ENCODE measurements at regions not wholly inside any gene's neighbourhood (a gene's known extent, or its start where the extent isn't known, plus 50 kb on each side); places are given as distances from the start of the nearest gene placed in this dataset.

GRCh38 chr17:79279320-79279719 is 204.7 kb downstream of the ENGASE start:
- no peaks in the 10 kb centered on the region for H3K9me3 Mint-ChIP-seq
- H3K27me3 Mint-ChIP-seq (ENCODE audit: low read depth): peaks cover 5% of the 10 kb centered on the region
- no peak overlapping the region for H3K27ac Mint-ChIP-seq
- H3K4me1 Mint-ChIP-seq (ENCODE audit: low read depth): no peaks in the 10 kb centered on the region
- no peak overlapping the region for H3K4me3 Mint-ChIP-seq
- H3K36me3 Mint-ChIP-seq (ENCODE audit: low read depth): no peaks in the 10 kb centered on the region

DNA sequence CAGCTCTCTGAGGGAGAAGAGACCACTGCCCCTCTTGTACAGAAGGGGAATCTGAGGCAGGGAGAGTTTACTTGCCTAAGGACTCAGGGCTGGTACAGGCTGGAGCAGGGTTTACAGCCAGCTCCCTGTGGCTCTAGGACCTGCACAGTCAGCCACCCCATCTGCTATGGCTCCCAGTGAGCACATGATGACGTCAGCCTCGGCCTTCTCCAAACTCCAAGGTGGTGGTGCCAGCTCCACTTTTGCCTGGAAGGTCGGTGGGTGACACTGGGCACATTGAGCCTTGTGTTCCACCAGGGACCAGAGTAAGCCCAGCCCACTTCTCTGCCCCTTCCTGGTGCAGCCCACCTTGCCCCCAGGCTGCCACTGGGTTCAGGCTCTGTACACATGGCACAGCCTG is 202.2 kb downstream of the ENGASE start:
- H3K27ac Mint-ChIP-seq: no peak overlapping the region
- H3K27me3 Mint-ChIP-seq (ENCODE audit: low read depth): peaks cover 2% of the 10 kb centered on the region
- H3K4me3 Mint-ChIP-seq: no peak overlapping the region
- H3K4me1 Mint-ChIP-seq (ENCODE audit: low read depth): no peaks in the 10 kb centered on the region
- H3K9me3 Mint-ChIP-seq: no peaks in the 10 kb centered on the region
- H3K36me3 Mint-ChIP-seq (ENCODE audit: low read depth): no peaks in the 10 kb centered on the region

DNA sequence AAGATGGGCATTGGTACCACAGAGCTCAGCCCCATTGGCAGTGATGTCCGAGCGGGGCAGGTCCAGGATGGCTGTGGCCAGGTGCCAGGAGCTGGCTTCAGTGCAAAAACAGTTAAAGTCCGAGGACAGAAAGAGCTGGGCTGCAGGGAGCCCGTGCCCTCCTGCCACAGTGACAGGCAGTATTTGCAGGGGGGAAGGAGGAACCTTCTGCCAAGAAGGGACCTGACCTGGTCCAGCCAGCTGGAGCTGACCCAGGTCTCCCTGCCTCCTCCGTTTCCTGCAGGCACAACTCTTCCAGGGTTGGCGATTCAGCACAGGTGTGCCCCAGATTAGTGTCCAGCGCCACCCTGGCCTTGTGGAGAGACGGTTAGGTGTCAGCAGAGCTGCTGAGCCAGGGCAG is 199.0 kb downstream of the ENGASE start:
- no peak overlapping the region for H3K27ac Mint-ChIP-seq
- no peaks in the 10 kb centered on the region for H3K36me3 Mint-ChIP-seq (ENCODE audit: low read depth)
- H3K9me3 Mint-ChIP-seq: no peaks in the 10 kb centered on the region
- H3K27me3 Mint-ChIP-seq (ENCODE audit: low read depth): peaks cover 4% of the 10 kb centered on the region
- no peak overlapping the region for H3K4me3 Mint-ChIP-seq
- no peaks in the 10 kb centered on the region for H3K4me1 Mint-ChIP-seq (ENCODE audit: low read depth)

- no peaks in the 10 kb centered on the region for H3K36me3 Mint-ChIP-seq (ENCODE audit: low read depth)
- H3K27me3 Mint-ChIP-seq (ENCODE audit: low read depth): peaks cover 4% of the 10 kb centered on the region
- H3K9me3 Mint-ChIP-seq: no peaks in the 10 kb centered on the region
- no peaks in the 10 kb centered on the region for H3K4me1 Mint-ChIP-seq (ENCODE audit: low read depth)
- H3K27ac Mint-ChIP-seq: no peak overlapping the region
- no peak overlapping the region for H3K4me3 Mint-ChIP-seq
These were observed 198.1 kb downstream of the ENGASE start for GRCh38 chr17:79272666-79273219.

GRCh38 chr17:79272220-79272619 is 197.6 kb downstream of the ENGASE start:
- Mint-ChIP-seq H3K9me3 (no peaks in the 10 kb centered on the region), H3K27ac (no peak overlapping the region), H3K27me3 (ENCODE audit: low read depth) (peaks cover 4% of the 10 kb centered on the region), H3K4me1 (ENCODE audit: low read depth) (no peaks in the 10 kb centered on the region), H3K36me3 (ENCODE audit: low read depth) (no peaks in the 10 kb centered on the region), H3K4me3 (no peak overlapping the region)

- H3K27me3 Mint-ChIP-seq (ENCODE audit: low read depth): peaks cover 4% of the 10 kb centered on the region
- H3K4me1 Mint-ChIP-seq (ENCODE audit: low read depth): no peaks in the 10 kb centered on the region
- no peak overlapping the region for H3K4me3 Mint-ChIP-seq
- no peaks in the 10 kb centered on the region for H3K36me3 Mint-ChIP-seq (ENCODE audit: low read depth)
- H3K9me3 Mint-ChIP-seq: no peaks in the 10 kb centered on the region
- H3K27ac Mint-ChIP-seq: no peak overlapping the region
These were observed 195.0 kb downstream of the ENGASE start for GRCh38 chr17:79269620-79270019.

- Mint-ChIP-seq H3K4me3 (no peak overlapping the region), H3K9me3 (no peaks in the 10 kb centered on the region), H3K4me1 (ENCODE audit: low read depth) (no peaks in the 10 kb centered on the region), H3K27me3 (ENCODE audit: low read depth) (no peaks in the 10 kb centered on the region), H3K36me3 (ENCODE audit: low read depth) (no peaks in the 10 kb centered on the region), H3K27ac (no peak overlapping the region)
These were observed 188.6 kb downstream of the ENGASE start for GRCh38 chr17:79263191-79263590.

GRCh38 chr17:79262624-79263023 is 188.0 kb downstream of the ENGASE start:
- no peak overlapping the region for H3K27ac Mint-ChIP-seq
- no peaks in the 10 kb centered on the region for H3K36me3 Mint-ChIP-seq (ENCODE audit: low read depth)
- H3K4me3 Mint-ChIP-seq: no peak overlapping the region
- no peaks in the 10 kb centered on the region for H3K4me1 Mint-ChIP-seq (ENCODE audit: low read depth)
- H3K27me3 Mint-ChIP-seq (ENCODE audit: low read depth): no peaks in the 10 kb centered on the region
- H3K9me3 Mint-ChIP-seq: no peaks in the 10 kb centered on the region

GRCh38 chr17:79261355-79262072 is 186.9 kb downstream of the ENGASE start:
- Mint-ChIP-seq H3K9me3 (no peaks in the 10 kb centered on the region), H3K4me1 (ENCODE audit: low read depth) (no peaks in the 10 kb centered on the region), H3K27me3 (ENCODE audit: low read depth) (no peaks in the 10 kb centered on the region), H3K36me3 (ENCODE audit: low read depth) (no peaks in the 10 kb centered on the region), H3K4me3 (no peak overlapping the region), H3K27ac (no peak overlapping the region)

- Mint-ChIP-seq H3K27me3 (ENCODE audit: low read depth) (no peaks in the 10 kb centered on the region), H3K27ac (no peak overlapping the region), H3K36me3 (ENCODE audit: low read depth) (no peaks in the 10 kb centered on the region), H3K9me3 (no peaks in the 10 kb centered on the region), H3K4me1 (ENCODE audit: low read depth) (no peaks in the 10 kb centered on the region), H3K4me3 (no peak overlapping the region)
These were observed 184.2 kb downstream of the ENGASE start for GRCh38 chr17:79258843-79259242.

DNA sequence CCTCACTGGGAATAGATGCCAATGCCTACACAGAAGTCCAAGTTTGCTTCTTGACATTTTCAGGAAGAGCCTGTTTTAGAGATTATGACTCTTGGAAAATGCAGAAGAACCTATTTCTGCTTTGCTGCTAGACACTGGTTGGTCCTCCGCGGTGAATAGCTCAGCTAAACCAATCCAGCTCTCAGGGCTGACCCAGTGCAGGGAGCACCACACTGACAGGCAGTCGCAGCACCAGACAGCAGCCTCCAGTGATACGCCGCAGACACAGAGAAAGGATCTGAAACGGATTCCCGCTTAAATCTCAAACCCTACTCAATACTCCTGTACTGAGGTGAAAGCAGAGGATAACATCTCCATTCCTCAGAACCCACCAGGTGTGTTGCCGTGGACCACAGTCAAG is 183.4 kb downstream of the ENGASE start:
- Mint-ChIP-seq H3K27ac (no peak overlapping the region), H3K36me3 (ENCODE audit: low read depth) (no peaks in the 10 kb centered on the region), H3K27me3 (ENCODE audit: low read depth) (peaks cover under 1% of the 10 kb centered on the region), H3K4me3 (no peak overlapping the region), H3K4me1 (ENCODE audit: low read depth) (no peaks in the 10 kb centered on the region), H3K9me3 (no peaks in the 10 kb centered on the region)

DNA sequence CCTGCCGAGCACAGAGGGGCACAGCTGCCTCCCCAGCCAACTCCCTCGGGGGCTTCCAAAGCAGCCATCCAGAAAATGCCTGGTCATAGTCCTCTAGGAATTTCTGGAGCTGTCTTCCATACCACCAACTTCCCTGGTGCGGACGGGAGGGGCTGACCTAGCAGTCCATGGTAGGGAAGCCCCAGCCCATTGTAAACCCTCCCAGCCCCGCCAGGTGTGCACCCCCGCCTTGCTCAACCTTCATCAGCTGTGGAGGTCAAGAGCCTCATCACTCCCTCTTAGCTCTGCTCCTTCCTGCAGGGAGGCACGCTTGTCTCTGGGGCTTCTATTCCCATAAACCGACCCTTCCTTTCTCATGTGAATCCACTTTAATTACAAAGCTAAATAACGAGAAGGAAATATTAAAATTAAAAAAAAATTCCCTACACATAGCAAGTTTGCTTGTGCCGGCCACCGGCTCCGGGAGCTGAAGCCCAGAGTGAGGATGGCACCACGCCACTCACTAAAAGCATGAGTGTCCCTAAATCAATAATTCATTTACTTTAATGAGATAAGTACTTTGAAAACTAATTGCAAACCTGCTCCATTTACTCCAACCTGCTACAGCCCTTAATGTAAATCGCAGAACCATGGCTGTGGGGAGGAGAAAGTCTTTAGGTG is 181.4 kb downstream of the ENGASE start:
- peaks cover 5% of the 10 kb centered on the region for H3K27me3 Mint-ChIP-seq (ENCODE audit: low read depth)
- no peak overlapping the region for H3K27ac Mint-ChIP-seq
- H3K9me3 Mint-ChIP-seq: no peaks in the 10 kb centered on the region
- H3K36me3 Mint-ChIP-seq (ENCODE audit: low read depth): no peaks in the 10 kb centered on the region
- H3K4me1 Mint-ChIP-seq (ENCODE audit: low read depth): no peaks in the 10 kb centered on the region
- no peak overlapping the region for H3K4me3 Mint-ChIP-seq

DNA sequence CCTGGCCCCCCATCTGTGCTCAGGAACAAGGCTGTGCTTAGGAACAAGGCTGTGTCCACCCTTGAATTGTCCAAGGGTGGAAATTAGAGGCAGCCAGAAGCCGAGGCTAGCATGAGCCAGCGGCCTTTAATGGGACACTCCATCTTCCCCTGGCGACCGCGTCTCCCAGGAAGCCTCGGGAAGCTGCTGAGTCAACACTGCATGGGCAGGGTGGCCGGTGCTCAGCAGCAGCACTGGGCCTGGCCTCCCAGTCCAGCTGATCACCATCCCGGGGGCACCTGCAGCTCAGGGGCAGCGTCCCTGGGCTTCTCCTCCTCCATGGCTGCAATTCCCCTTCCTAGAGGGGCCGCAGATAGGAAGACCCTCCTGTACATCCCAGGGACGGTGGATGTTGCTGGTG is 180.8 kb downstream of the ENGASE start:
- no peaks in the 10 kb centered on the region for H3K36me3 Mint-ChIP-seq (ENCODE audit: low read depth)
- H3K27me3 Mint-ChIP-seq (ENCODE audit: low read depth): peaks cover 5% of the 10 kb centered on the region
- H3K27ac Mint-ChIP-seq: no peak overlapping the region
- H3K4me1 Mint-ChIP-seq (ENCODE audit: low read depth): no peaks in the 10 kb centered on the region
- H3K4me3 Mint-ChIP-seq: no peak overlapping the region
- H3K9me3 Mint-ChIP-seq: no peaks in the 10 kb centered on the region

DNA sequence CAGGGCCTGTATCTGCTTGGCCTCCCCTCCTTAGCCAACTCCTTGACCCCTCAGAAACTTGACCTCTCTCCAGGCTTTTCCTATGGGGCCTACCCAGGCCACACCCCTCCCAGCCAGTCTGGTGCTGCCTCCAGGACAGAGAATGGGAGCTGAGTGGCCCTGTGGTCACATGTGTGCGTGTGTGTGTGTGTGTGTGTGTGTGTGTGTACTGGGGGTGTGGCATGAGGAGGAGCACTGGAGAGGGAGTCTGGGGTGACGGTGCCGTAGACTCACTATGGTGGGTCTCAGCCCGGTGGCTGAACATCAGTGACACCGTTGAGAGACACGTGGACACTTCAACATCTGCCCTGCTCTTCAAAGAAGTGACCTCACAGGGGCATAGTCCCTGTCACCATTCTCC is 180.4 kb downstream of the ENGASE start:
- no peaks in the 10 kb centered on the region for H3K4me1 Mint-ChIP-seq (ENCODE audit: low read depth)
- H3K9me3 Mint-ChIP-seq: no peaks in the 10 kb centered on the region
- no peak overlapping the region for H3K27ac Mint-ChIP-seq
- H3K27me3 Mint-ChIP-seq (ENCODE audit: low read depth): peaks cover 5% of the 10 kb centered on the region
- no peak overlapping the region for H3K4me3 Mint-ChIP-seq
- no peaks in the 10 kb centered on the region for H3K36me3 Mint-ChIP-seq (ENCODE audit: low read depth)

- H3K4me3 Mint-ChIP-seq: no peak overlapping the region
- peaks cover 5% of the 10 kb centered on the region for H3K27me3 Mint-ChIP-seq (ENCODE audit: low read depth)
- H3K4me1 Mint-ChIP-seq (ENCODE audit: low read depth): no peaks in the 10 kb centered on the region
- H3K36me3 Mint-ChIP-seq (ENCODE audit: low read depth): no peaks in the 10 kb centered on the region
- no peak overlapping the region for H3K27ac Mint-ChIP-seq
- no peaks in the 10 kb centered on the region for H3K9me3 Mint-ChIP-seq
These were observed 178.3 kb downstream of the ENGASE start for GRCh38 chr17:79252886-79253285.

All from T-helper 1 cell treated with Interleukin-12 subunit alpha and Interleukin-12 subunit beta and Interleukin-4 antibody, amounts not matched to agents 30 μg/mL and 1 μg/mL, for 36 hours (primary cell).